SK-N-SH (cell line): ENCODE measurements at regions not wholly inside any gene's neighbourhood (a gene's known extent, or its start where the extent isn't known, plus 50 kb on each side); places are given as distances from the start of the nearest gene placed in this dataset.

ENCODE experiments used
- CTCF ChIA-PET: fragments of 300-600, 350-600 bp; formaldehyde crosslinking; extraction: SDS; loops from one replicate; lab custom pipeline; 2021; lab: Yijun Ruan, JAX
- POLR2A ChIA-PET: fragments of 350-600 bp; sonication (Branson Sonifier 250); formaldehyde crosslinking; extraction: SDS; loops from one replicate; lab custom pipeline; 2020; ENCODE audit warnings: antibody characterized with exemption, inconsistent platforms; lab: Yijun Ruan, JAX
- DNase-seq: peaks from one replicate; pipeline ENCODE4 v3.0.0; 2012
- H2AFZ ChIP-seq: fragments of 200-600 bp; sonication (generic); 2 replicates; pipeline ENCODE4 v1.8.1; 2016; ENCODE audit warnings: antibody characterized with exemption, mild to moderate bottlenecking, low read depth
- H3F3A ChIP-seq: fragments of 200-600 bp; sonication (generic); replicated peaks from 2 replicates; pipeline ENCODE3; 2016; ENCODE audit warnings: antibody characterized with exemption, mild to moderate bottlenecking; ENCODE audit not compliant: insufficient read depth
- H3K27ac ChIP-seq, 2 experiments: fragments of 200-500 bp in 1 of 2; fragments of 200-600 bp in 1 of 2; sonication (Bioruptor generic) in 1 of 2; sonication (generic), shearing (Covaris generic) in 1 of 2; 2 replicates each; pipeline versions ENCODE4 v1.5.1 to v1.6.1; 2014 to 2016; ENCODE audit warnings: low read depth in 2 of 2, inconsistent platforms in 1 of 2, low read length in 1 of 2, mild to moderate bottlenecking in 1 of 2, mixed read lengths in 1 of 2
- H3K27me3 ChIP-seq: fragments of 200-600 bp; sonication (generic), shearing (Covaris generic); 2 replicates; pipeline ENCODE4 v1.6.1; 2016; ENCODE audit warnings: mixed run types; ENCODE audit not compliant: insufficient read depth
- H3K36me3 ChIP-seq, 2 experiments: fragments of 200-500 bp in 1 of 2; fragments of 200-600 bp in 1 of 2; sonication (Bioruptor generic) in 1 of 2; sonication (generic) in 1 of 2; replicated peaks in 1 of 2; 2 replicates each; pipeline versions ENCODE3 to v1.5.1; 2014 to 2016; ENCODE audit warnings: low read length in 1 of 2, mild to moderate bottlenecking in 1 of 2; ENCODE audit not compliant: insufficient read depth in 2 of 2, control insufficient read depth in 1 of 2
- H3K4me1 ChIP-seq, 2 experiments: fragments of 200-500 bp in 1 of 2; fragments of 200-600 bp in 1 of 2; sonication (Bioruptor generic) in 1 of 2; sonication (generic), shearing (Covaris generic) in 1 of 2; 2 replicates each; pipeline versions ENCODE4 v1.5.1 to v1.6.1; 2014 to 2016; ENCODE audit warnings: low read depth in 1 of 2, low read length in 1 of 2, mixed run types in 1 of 2; ENCODE audit not compliant: insufficient read depth in 2 of 2, control insufficient read depth in 1 of 2
- H3K4me2 ChIP-seq: fragments of 200-600 bp; sonication (generic), shearing (Covaris generic); 2 replicates; pipeline ENCODE4 v1.6.1; 2017; ENCODE audit warnings: mixed run types
- H3K4me3 ChIP-seq, 2 experiments: fragments of 200-500 bp in 1 of 2; fragments of 200-600 bp in 1 of 2; sonication (Bioruptor generic) in 1 of 2; sonication (generic), shearing (Covaris generic) in 1 of 2; 2 replicates each; pipeline versions ENCODE4 v1.5.1 to v1.8.1; 2014 to 2016; ENCODE audit warnings: low read depth in 2 of 2, inconsistent platforms in 1 of 2, low read length in 1 of 2, mild to moderate bottlenecking in 1 of 2, mixed read lengths in 1 of 2, moderate library complexity in 1 of 2
- H3K79me2 ChIP-seq: fragments of 200-600 bp; sonication (generic); 2 replicates; pipeline ENCODE4 v1.8.1; 2017; ENCODE audit warnings: mild to moderate bottlenecking; ENCODE audit not compliant: insufficient read depth
- H3K9ac ChIP-seq: fragments of 200-600 bp; sonication (generic); 2 replicates; pipeline ENCODE4 v1.6.1; 2017; ENCODE audit warnings: mixed run types
- H3K9me2 ChIP-seq: fragments of 200-600 bp; sonication (generic); 2 replicates; pipeline ENCODE4 v1.6.1; 2017; ENCODE audit warnings: mixed run types
- H3K9me3 ChIP-seq: fragments of 200-600 bp; sonication (generic); 2 replicates; pipeline ENCODE4 v1.6.1; 2017; ENCODE audit warnings: mixed run types, mild to moderate bottlenecking, moderate library complexity
- H4K20me1 ChIP-seq: fragments of 200-600 bp; sonication (generic); 2 replicates; pipeline ENCODE4 v1.6.1; 2017; ENCODE audit warnings: mild to moderate bottlenecking, mixed run types; ENCODE audit not compliant: insufficient read depth
- EP300 ChIP-seq, 2 experiments: IDR thresholded peaks; 2 replicates each; pipeline versions ENCODE4 v1.4.0 to v1.6.1; 2012; ENCODE audit warnings: borderline replicate concordance in 1 of 2, low read depth in 1 of 2, low read length in 1 of 2
- FOSL2 ChIP-seq: IDR thresholded peaks from 2 replicates; pipeline ENCODE4 v1.4.0; 2012; ENCODE audit warnings: low read depth, mild to moderate bottlenecking, moderate library complexity, borderline replicate concordance
- FOXM1 ChIP-seq: IDR thresholded peaks from 2 replicates; pipeline ENCODE4 v1.4.0; 2012; ENCODE audit warnings: low read depth, mild to moderate bottlenecking
- JUND ChIP-seq: IDR thresholded peaks from 2 replicates; pipeline ENCODE4 v1.4.0; 2012
- NFIC ChIP-seq: IDR thresholded peaks from 2 replicates; pipeline ENCODE4 v1.4.0; 2012; ENCODE audit warnings: borderline replicate concordance
- NRF1 ChIP-seq: IDR thresholded peaks from 2 replicates; pipeline ENCODE4 v1.6.1; 2012; ENCODE audit warnings: low read depth, mild to moderate bottlenecking, low read length
- PBX3 ChIP-seq: IDR thresholded peaks from 2 replicates; pipeline ENCODE4; 2012
- POLR2AphosphoS5 ChIP-seq: IDR thresholded peaks from 2 replicates; pipeline ENCODE4 v1.6.1; 2012; ENCODE audit warnings: low read depth, low read length
- RFX5 ChIP-seq: IDR thresholded peaks from 2 replicates; pipeline ENCODE4 v1.6.1; 2012; ENCODE audit warnings: mild to moderate bottlenecking, improper control_type of control experiment, low read length
- RXRA ChIP-seq: IDR thresholded peaks from 2 replicates; pipeline ENCODE4 v1.4.0; 2012; ENCODE audit warnings: low read depth, mild to moderate bottlenecking, borderline replicate concordance
- SIN3A ChIP-seq: IDR thresholded peaks from 2 replicates; pipeline ENCODE4 v1.6.1; 2012; ENCODE audit warnings: low read depth, mild to moderate bottlenecking, low read length, moderate library complexity, borderline replicate concordance
- TAF1 ChIP-seq: IDR thresholded peaks from 2 replicates; pipeline ENCODE4 v1.6.1; 2012; ENCODE audit warnings: low read depth, mild to moderate bottlenecking, low read length, moderate library complexity, borderline replicate concordance
- TCF12 ChIP-seq: IDR thresholded peaks from 2 replicates; pipeline ENCODE4 v1.4.0; 2012
- TEAD4 ChIP-seq: IDR thresholded peaks from 2 replicates; pipeline ENCODE4 v1.4.0; 2012; ENCODE audit warnings: mild to moderate bottlenecking, borderline replicate concordance; ENCODE audit not compliant: insufficient read depth
- YY1 ChIP-seq: IDR thresholded peaks from 2 replicates; pipeline ENCODE4 v1.4.0; 2012; ENCODE audit warnings: low read depth, mild to moderate bottlenecking
- ZBTB33 ChIP-seq: IDR thresholded peaks from 2 replicates; pipeline ENCODE4 v1.4.0; 2012; ENCODE audit warnings: low read depth, borderline replicate concordance
- WGBS: methylation state at CpG from one replicate; pipeline ENCODE4 v1.1.6; 2017; ENCODE audit warnings: low lambda C conversion rate; 5-methylcytosine and 5-hydroxymethylcytosine counted together

GRCh38 chr9:95383845-95384244 lies 66.3 kb upstream of the FANCC start:
- Histone ChIP-seq H3F3A (peaks cover 3% of the 10 kb centered on the region), H2AFZ (no peak overlapping the region), H3K79me2 (no peaks in the 10 kb centered on the region), H3K9ac (no peak overlapping the region), H3K27me3 (no peaks in the 10 kb centered on the region), H3K36me3 (no peaks in the 10 kb centered on the region), H3K4me2 (peak overlapping the region; percentile 49; the same call in 1 of the 2 replicates), H3K4me1 (peaks cover 8 to 9% of the 10 kb centered on the region in 2 experiments; a peak in 2 of 4 replicates), H3K4me3 (no peak overlapping the region), H3K27ac (peak overlapping the region; percentile 7 to 20; a peak in 3 of 4 replicates), H3K9me3 (no peaks in the 10 kb centered on the region), H3K9me2 (no peaks in the 10 kb centered on the region), H4K20me1 (no peaks in the 10 kb centered on the region)
- ChIA-PET CTCF (interaction anchor here (1.0 to 2.0 kb wide), 3 partner anchors 9 to 39 kb away, joined by 3 to 4 read pairs (median 3); no protein-coding TSS in a partner anchor), POLR2A (no interaction called here)
- DNase-seq = no peak
- WGBS = 14% methylated on average over 1 of the region's 1 CpG
- TF ChIP-seq TEAD4 = no peak

GRCh38 chr9:95383185-95383676 lies 65.7 kb upstream of the FANCC start:
- Histone ChIP-seq H3K9ac (no peak overlapping the region), H3K27me3 (no peaks in the 10 kb centered on the region), H3K4me3 (no peak overlapping the region), H3K27ac (peak overlapping the region; percentile 8 to 20; a peak in 3 of 4 replicates), H3K36me3 (no peaks in the 10 kb centered on the region), H3K4me1 (peaks cover 8 to 9% of the 10 kb centered on the region in 2 experiments; a peak in 2 of 4 replicates), H3K4me2 (peak overlapping the region; percentile 49; the same call in 1 of the 2 replicates), H4K20me1 (no peaks in the 10 kb centered on the region), H2AFZ (no peak overlapping the region), H3F3A (peaks cover 3% of the 10 kb centered on the region), H3K79me2 (no peaks in the 10 kb centered on the region)
- WGBS = 7% methylated on average over 7 of the region's 7 CpGs
- POLR2A ChIA-PET = no interaction called here
- CTCF ChIA-PET = interaction anchor here (0.9 to 2.0 kb wide), 4 partner anchors 8 to 64 kb away, joined by 3 to 4 read pairs (median 4); no protein-coding TSS in a partner anchor
- no peak for DNase-seq
- TF ChIP-seq NFIC = peak; percentile 83
- peak in 1 of 2 experiments; percentile 88; a peak in 1 of 4 replicates for TF ChIP-seq EP300 (IDR thresholded peaks at IDR 0.05; ENCODE audit: borderline replicate concordance in 1 of 2, low read depth in 1 of 2, low read length in 1 of 2)
- TF ChIP-seq TAF1 = no peak
- TF ChIP-seq NRF1 = no peak
- peak; percentile 82 for TF ChIP-seq PBX3
- TF ChIP-seq FOSL2 = peak; percentile 83
- no peak for TF ChIP-seq YY1
- no peak for TF ChIP-seq SIN3A
- peak; percentile 65; the same call in 1 of the 2 replicates for TF ChIP-seq FOXM1
- peak; percentile 91 for TF ChIP-seq TEAD4
- 0 out of 2 replicates have a peak, but pooled peaks have one; percentile 36 for TF ChIP-seq ZBTB33
- TF ChIP-seq JUND = peak; percentile 94
- TF ChIP-seq POLR2AphosphoS5 = peak; percentile 48; the same call in 1 of the 2 replicates
- TF ChIP-seq TCF12 = peak; percentile 91
- peak; percentile 55 for TF ChIP-seq RXRA
- no peak for TF ChIP-seq RFX5
- TF ChIP-seq, all 33 proteins: peak for 11
- Histone ChIP-seq H3K9me3 (no peaks in the 10 kb centered on the region), H3K9me2 (no peaks in the 10 kb centered on the region)
